PFSK-1 (cell line): ENCODE measurements at regions not wholly inside any gene's neighbourhood (a gene's known extent, or its start where the extent isn't known, plus 50 kb on each side); places are given as distances from the start of the nearest gene placed in this dataset.

ENCODE experiments used
- FOXP2 ChIP-seq: optimal IDR thresholded peaks from 2 replicates; pipeline ENCODE3; 2011; ENCODE audit warnings: borderline replicate concordance, control low read depth, inconsistent platforms; ENCODE audit not compliant: insufficient read depth; ENCODE audit errors: extremely low read length, extremely low read depth
- POLR2AphosphoS5 ChIP-seq: IDR thresholded peaks from 2 replicates; pipeline ENCODE4 v1.6.1; 2012; ENCODE audit warnings: low read depth, mild to moderate bottlenecking, control low read depth, low read length, moderate library complexity
- REST ChIP-seq, 2 experiments: IDR thresholded peaks; 2 replicates each; pipeline versions ENCODE4 v1.6.1 to v1.8.0; 2011 to 2012; ENCODE audit warnings: low read depth in 2 of 2, low read length in 2 of 2, control low read depth in 1 of 2, inconsistent platforms in 1 of 2, mild to moderate bottlenecking in 1 of 2, moderate library complexity in 1 of 2; ENCODE audit not compliant: insufficient read depth in 1 of 2
- TAF1 ChIP-seq: IDR thresholded peaks from 2 replicates; pipeline ENCODE4 v1.6.1; 2012; ENCODE audit warnings: low read length, control low read depth, borderline replicate concordance; ENCODE audit not compliant: insufficient read depth

- TF ChIP-seq POLR2AphosphoS5 (no peak), REST (IDR thresholded peaks at IDR 0.05; ENCODE audit: insufficient read depth in 1 of 2, low read depth in 2 of 2, low read length in 2 of 2) (no peak), FOXP2 (no peak), TAF1 (no peak)
Observed at GRCh38 chr15:39051626-39052322, 487.2 kb upstream of the RASGRP1 start.
